ENCODE measurements at regions not wholly inside any gene's neighbourhood (a gene's known extent, or its start where the extent isn't known, plus 50 kb on each side); places are given as distances from the start of the nearest gene placed in this dataset.

- no peak overlapping the region for H3K9ac ChIP-seq (ENCODE audit: insufficient read depth, low read depth, low read length)
- H3K4me3 ChIP-seq (replicated peaks in 1 of 3; ENCODE audit: insufficient read depth in 1 of 3, low read depth in 2 of 3, low read length in 3 of 3) = no peak overlapping the region
- DNase-seq (ENCODE audit: low spot score) = no peak
- TF ChIP-seq AHR (CRISPR knock-in tag; IDR thresholded peaks at IDR 0.05) = no peak
- no peak for TF ChIP-seq ATF7 (IDR thresholded peaks at IDR 0.05)
- no peak for TF ChIP-seq ATF7 (CRISPR knock-in tag; IDR thresholded peaks at IDR 0.05)
- FAIRE-seq = no peak
- ATAC-seq = no peak
- 17% methylated on average over 1 of the region's 4 CpGs for WGBS (ENCODE audit: low lambda C conversion rate)
- no peak overlapping the region for H2AFZ ChIP-seq (ENCODE audit: low read length)
- no peak overlapping the region for H3K27ac ChIP-seq (ENCODE audit: extremely low read length, insufficient read depth, low read length)
- H3K4me2 ChIP-seq (ENCODE audit: low read depth, low read length) = no peak overlapping the region
- intact Hi-C loops (cut with micrococcal nuclease; ENCODE audit: unreplicated experiment) = no loop called here
- no peaks in the 10 kb centered on the region for H3K79me2 ChIP-seq (ENCODE audit: insufficient read depth, low read length)
- H3K27me3 ChIP-seq (ENCODE audit: control insufficient read depth in 1 of 2, insufficient read depth in 2 of 2, low read length in 2 of 2) = no peaks in the 10 kb centered on the region; a peak in 1 of 5 replicates
- in situ Hi-C loops (cut with HindIII; ENCODE audit: extremely low pct_ligation_motif_present, low pct_unique_long_range_greater_than_20kb) = no loop called here
- POLR2A ChIA-PET = no interaction called here
- no peaks in the 10 kb centered on the region for H3K4me1 ChIP-seq (ENCODE audit: insufficient read depth, low read length)
- CTCF ChIA-PET (ENCODE audit: low intra/inter-chr PET ratio, low total read pairs) = no interaction called here
- H3K36me3 ChIP-seq (replicated peaks in 1 of 2; ENCODE audit: control insufficient read depth in 1 of 2, insufficient read depth in 2 of 2, low read length in 2 of 2) = no peaks in the 10 kb centered on the region
- BruUV-seq (replicated peaks) = no TSS peak
- H4K20me1 ChIP-seq (ENCODE audit: insufficient read depth, low read length) = no peaks in the 10 kb centered on the region
- H3K9me3 ChIP-seq (ENCODE audit: low read length) = 0 out of 2 replicates have a peak, but pooled peaks cover 6% of the 10 kb centered on the region
These were observed 184.4 kb upstream of the CCL2 start for GRCh38 chr17:34070712-34071111.

- Histone ChIP-seq H2AFZ (ENCODE audit: low read length) (no peak overlapping the region), H3K36me3 (replicated peaks in 1 of 2; ENCODE audit: control insufficient read depth in 1 of 2, insufficient read depth in 2 of 2, low read length in 2 of 2) (no peaks in the 10 kb centered on the region), H3K9me3 (ENCODE audit: low read length) (0 out of 2 replicates have a peak, but pooled peaks cover 6% of the 10 kb centered on the region), H3K27ac (ENCODE audit: extremely low read length, insufficient read depth, low read length) (no peak overlapping the region), H3K4me2 (ENCODE audit: low read depth, low read length) (no peak overlapping the region), H3K4me3 (replicated peaks in 1 of 3; ENCODE audit: insufficient read depth in 1 of 3, low read depth in 2 of 3, low read length in 3 of 3) (no peak overlapping the region), H3K79me2 (ENCODE audit: insufficient read depth, low read length) (no peaks in the 10 kb centered on the region), H4K20me1 (ENCODE audit: insufficient read depth, low read length) (no peaks in the 10 kb centered on the region), H3K4me1 (ENCODE audit: insufficient read depth, low read length) (no peaks in the 10 kb centered on the region), H3K27me3 (ENCODE audit: control insufficient read depth in 1 of 2, insufficient read depth in 2 of 2, low read length in 2 of 2) (no peaks in the 10 kb centered on the region; a peak in 2 of 5 replicates), H3K9ac (ENCODE audit: insufficient read depth, low read depth, low read length) (no peak overlapping the region)
- ATAC-seq = no peak
- in situ Hi-C loops (cut with HindIII; ENCODE audit: extremely low pct_ligation_motif_present, low pct_unique_long_range_greater_than_20kb) (no loop called here), intact Hi-C loops (cut with micrococcal nuclease; ENCODE audit: unreplicated experiment) (no loop called here)
- no TSS peak for BruUV-seq (replicated peaks)
- DNase-seq (ENCODE audit: low spot score) = no peak
- WGBS (ENCODE audit: low lambda C conversion rate) = 33% methylated on average over 9 of the region's 11 CpGs
- no peak for FAIRE-seq
- POLR2A ChIA-PET = no interaction called here
- CTCF ChIA-PET (ENCODE audit: low intra/inter-chr PET ratio, low total read pairs) = no interaction called here
- TF ChIP-seq ATM (IDR thresholded peaks at IDR 0.05; ENCODE audit: borderline replicate concordance) (no peak), ZSCAN31 (CRISPR knock-in tag; IDR thresholded peaks at IDR 0.05; ENCODE audit: low read depth) (no peak), ZNF432 (CRISPR knock-in tag; IDR thresholded peaks at IDR 0.05; ENCODE audit: borderline replicate concordance) (no peak), BCLAF1 (IDR thresholded peaks at IDR 0.05) (no peak), NFATC3 (CRISPR knock-in tag; IDR thresholded peaks at IDR 0.05) (no peak)
These were observed 183.1 kb upstream of the CCL2 start for GRCh38 chr17:34071886-34072420.

All from HepG2 (cell line).